Central memory CD8-positive, alpha-beta T cell (primary cell): ENCODE measurements at regions not wholly inside any gene's neighbourhood (a gene's known extent, or its start where the extent isn't known, plus 50 kb on each side); places are given as distances from the start of the nearest gene placed in this dataset.

Source experiments
- ATAC-seq: fragments of 150-1000 bp; cut with Tn5 transposase; replicated peaks from 2 replicates; pipeline ENCODE4 v1.10.0; 2022; ENCODE audit warnings: mild to moderate bottlenecking, moderate FRiP score, moderate number of reproducible peaks; ENCODE audit not compliant: poor library complexity, severe bottlenecking; ENCODE audit errors: extremely low read depth
- DNase-seq, 2 donors: peaks; one replicate each; pipeline ENCODE4 v3.0.0; 2021; ENCODE audit warnings: low spot score in 2 of 2
- H3K27ac Mint-ChIP-seq: one replicate; pipeline ENCODE4 v1.8.0; 2022; ENCODE audit warnings: low read depth, mild to moderate bottlenecking, moderate library complexity, mixed read lengths
- H3K27me3 Mint-ChIP-seq: one replicate; pipeline ENCODE4 v1.8.0; 2022; ENCODE audit warnings: mixed read lengths
- H3K36me3 Mint-ChIP-seq: one replicate; pipeline ENCODE4 v1.8.0; 2022; ENCODE audit warnings: mild to moderate bottlenecking, moderate library complexity, mixed read lengths; ENCODE audit not compliant: insufficient read depth
- H3K4me1 Mint-ChIP-seq: one replicate; pipeline ENCODE4 v1.8.0; 2022; ENCODE audit warnings: mixed read lengths
- H3K4me3 Mint-ChIP-seq: one replicate; pipeline ENCODE4 v1.8.0; 2022; ENCODE audit warnings: mild to moderate bottlenecking, moderate library complexity, mixed read lengths
- H3K9me3 Mint-ChIP-seq: one replicate; pipeline ENCODE4 v1.8.0; 2022; ENCODE audit warnings: mixed read lengths

GRCh38 chr3:178300441-178300959 is 235.7 kb upstream of the KCNMB2 start:
- ATAC-seq (no peak), DNase-seq (no peak)
- peaks cover 2% of the 10 kb centered on the region for H3K36me3 Mint-ChIP-seq
- no peak overlapping the region for H3K4me3 Mint-ChIP-seq
- no peaks in the 10 kb centered on the region for H3K27me3 Mint-ChIP-seq
- H3K9me3 Mint-ChIP-seq: no peaks in the 10 kb centered on the region
- no peak overlapping the region for H3K27ac Mint-ChIP-seq
- H3K4me1 Mint-ChIP-seq: no peaks in the 10 kb centered on the region

GRCh38 chr3:178302966-178303930 is 233.0 kb upstream of the KCNMB2 start:
- no peak overlapping the region for H3K4me3 Mint-ChIP-seq
- H3K27ac Mint-ChIP-seq: no peak overlapping the region
- ATAC-seq (no peak), DNase-seq (no peak)
- no peaks in the 10 kb centered on the region for H3K27me3 Mint-ChIP-seq
- H3K9me3 Mint-ChIP-seq: no peaks in the 10 kb centered on the region
- H3K4me1 Mint-ChIP-seq: no peaks in the 10 kb centered on the region
- H3K36me3 Mint-ChIP-seq: peaks cover 2% of the 10 kb centered on the region

- Mint-ChIP-seq H3K27me3 (no peaks in the 10 kb centered on the region), H3K9me3 (no peaks in the 10 kb centered on the region), H3K4me3 (no peak overlapping the region), H3K36me3 (peaks cover 2% of the 10 kb centered on the region), H3K4me1 (no peaks in the 10 kb centered on the region), H3K27ac (no peak overlapping the region)
- ATAC-seq (no peak), DNase-seq (no peak)
Measured at GRCh38 chr3:178304758-178305467, 231.3 kb upstream of the KCNMB2 start.

GRCh38 chr3:178306432-178307115 is 229.7 kb upstream of the KCNMB2 start:
- ATAC-seq (no peak), DNase-seq (no peak)
- H3K9me3 Mint-ChIP-seq: no peaks in the 10 kb centered on the region

GRCh38 chr3:178308771-178309170 is 227.5 kb upstream of the KCNMB2 start:
- Mint-ChIP-seq H3K27ac (no peak overlapping the region), H3K4me1 (no peaks in the 10 kb centered on the region), H3K36me3 (no peaks in the 10 kb centered on the region), H3K9me3 (no peaks in the 10 kb centered on the region), H3K27me3 (peaks cover 11% of the 10 kb centered on the region), H3K4me3 (no peak overlapping the region)
- DNase-seq: no peak
- ATAC-seq: no peak

More at GRCh38 chr3:178306432-178307115, 229.7 kb upstream of the KCNMB2 start:
- Mint-ChIP-seq H3K4me1 (no peaks in the 10 kb centered on the region), H3K27ac (no peak overlapping the region), H3K27me3 (no peaks in the 10 kb centered on the region), H3K4me3 (no peak overlapping the region), H3K36me3 (peaks cover 2% of the 10 kb centered on the region)

- H3K36me3 Mint-ChIP-seq: no peaks in the 10 kb centered on the region
- DNase-seq (no peak), ATAC-seq (no peak)
- peaks cover 16% of the 10 kb centered on the region for H3K27me3 Mint-ChIP-seq
- no peak overlapping the region for H3K4me3 Mint-ChIP-seq
- H3K4me1 Mint-ChIP-seq: no peaks in the 10 kb centered on the region
- no peaks in the 10 kb centered on the region for H3K9me3 Mint-ChIP-seq
- no peak overlapping the region for H3K27ac Mint-ChIP-seq
Measured at GRCh38 chr3:178310949-178311348, 225.3 kb upstream of the KCNMB2 start.

- no peak for ATAC-seq
Measured at GRCh38 chr3:178313716-178314115, 222.5 kb upstream of the KCNMB2 start.

GRCh38 chr3:178318340-178318739 is 217.9 kb upstream of the KCNMB2 start:
- DNase-seq: no peak
- no peak overlapping the region for H3K27ac Mint-ChIP-seq
- no peaks in the 10 kb centered on the region for H3K4me1 Mint-ChIP-seq
- peaks cover 7% of the 10 kb centered on the region for H3K27me3 Mint-ChIP-seq
- no peak overlapping the region for H3K4me3 Mint-ChIP-seq
- no peaks in the 10 kb centered on the region for H3K9me3 Mint-ChIP-seq
- ATAC-seq: no peak
- no peaks in the 10 kb centered on the region for H3K36me3 Mint-ChIP-seq

More at GRCh38 chr3:178313716-178314115, 222.5 kb upstream of the KCNMB2 start:
- Mint-ChIP-seq H3K9me3 (no peaks in the 10 kb centered on the region), H3K4me3 (no peak overlapping the region), H3K4me1 (no peaks in the 10 kb centered on the region), H3K27me3 (peaks cover 16% of the 10 kb centered on the region), H3K36me3 (no peaks in the 10 kb centered on the region), H3K27ac (no peak overlapping the region)
- no peak for DNase-seq

- no peak for ATAC-seq
- H3K4me1 Mint-ChIP-seq: no peaks in the 10 kb centered on the region
- H3K27me3 Mint-ChIP-seq: peaks cover under 1% of the 10 kb centered on the region
- H3K9me3 Mint-ChIP-seq: no peaks in the 10 kb centered on the region
- no peaks in the 10 kb centered on the region for H3K36me3 Mint-ChIP-seq
- no peak overlapping the region for H3K27ac Mint-ChIP-seq
- no peak overlapping the region for H3K4me3 Mint-ChIP-seq
- no peak for DNase-seq
Measured at GRCh38 chr3:178318941-178319816, 217.1 kb upstream of the KCNMB2 start.

- ATAC-seq: no peak
- Mint-ChIP-seq H3K4me1 (no peaks in the 10 kb centered on the region), H3K36me3 (no peaks in the 10 kb centered on the region), H3K27ac (no peak overlapping the region), H3K4me3 (no peak overlapping the region), H3K9me3 (no peaks in the 10 kb centered on the region), H3K27me3 (no peaks in the 10 kb centered on the region)
- DNase-seq: no peak
Measured at GRCh38 chr3:178320456-178321351, 215.5 kb upstream of the KCNMB2 start.

GRCh38 chr3:178324356-178324755 is 211.9 kb upstream of the KCNMB2 start:
- ATAC-seq: no peak
- no peaks in the 10 kb centered on the region for H3K36me3 Mint-ChIP-seq
- no peak overlapping the region for H3K4me3 Mint-ChIP-seq
- no peak for DNase-seq
- H3K4me1 Mint-ChIP-seq: no peaks in the 10 kb centered on the region
- H3K27me3 Mint-ChIP-seq: no peaks in the 10 kb centered on the region
- no peak overlapping the region for H3K27ac Mint-ChIP-seq
- H3K9me3 Mint-ChIP-seq: no peaks in the 10 kb centered on the region
